Trophoblast cell (in vitro differentiated cells and primary cell): ENCODE measurements at regions not wholly inside any gene's neighbourhood (a gene's known extent, or its start where the extent isn't known, plus 50 kb on each side); places are given as distances from the start of the nearest gene placed in this dataset.

ENCODE experiments used
- DNase-seq, 2 donors: peaks; one replicate each; pipeline ENCODE4 v3.0.0-alpha.2; 2016
- H2AFZ ChIP-seq: 2 replicates; pipeline ENCODE4 v1.6.1; 2013; ENCODE audit warnings: low read length, moderate library complexity, mild to moderate bottlenecking; ENCODE audit not compliant: insufficient read depth, poor library complexity
- H2AK5ac ChIP-seq: 2 replicates; pipeline ENCODE4 v1.6.1; 2013; ENCODE audit warnings: mild to moderate bottlenecking, low read length
- H2BK120ac ChIP-seq: 2 replicates; pipeline ENCODE4 v1.6.1; 2013; ENCODE audit warnings: low read length, mild to moderate bottlenecking, moderate library complexity; ENCODE audit not compliant: insufficient read depth, poor library complexity
- H2BK12ac ChIP-seq: 2 replicates; pipeline ENCODE4 v1.6.1; 2013; ENCODE audit warnings: mild to moderate bottlenecking, low read length, moderate library complexity
- H2BK5ac ChIP-seq: 2 replicates; pipeline ENCODE4 v1.6.1; 2013; ENCODE audit warnings: low read length, low read depth, moderate library complexity, mild to moderate bottlenecking; ENCODE audit not compliant: poor library complexity
- H3K14ac ChIP-seq: 2 replicates; pipeline ENCODE4 v1.6.1; 2013; ENCODE audit warnings: mild to moderate bottlenecking, low read length
- H3K18ac ChIP-seq: 2 replicates; pipeline ENCODE4 v1.6.1; 2013; ENCODE audit warnings: mild to moderate bottlenecking, low read length
- H3K23ac ChIP-seq: 2 replicates; pipeline ENCODE4 v1.6.1; 2013; ENCODE audit warnings: low read length
- H3K27ac ChIP-seq: 2 replicates; pipeline ENCODE4 v1.5.1; 2013; ENCODE audit warnings: low read depth, mild to moderate bottlenecking, inconsistent platforms, low read length, moderate library complexity
- H3K27me3 ChIP-seq: 2 replicates; pipeline ENCODE4 v1.6.1; 2013; ENCODE audit warnings: inconsistent platforms, mild to moderate bottlenecking, low read length, moderate library complexity; ENCODE audit not compliant: insufficient read depth
- H3K36me3 ChIP-seq, 2 experiments: 1 replicate in 1 of 2; 2 replicates in 1 of 2; pipeline ENCODE4 v1.6.1; 2013; ENCODE audit warnings: low read length in 2 of 2, mild to moderate bottlenecking in 2 of 2, moderate library complexity in 1 of 2; ENCODE audit not compliant: insufficient read depth in 2 of 2, control insufficient read depth in 1 of 2
- H3K4ac ChIP-seq: 2 replicates; pipeline ENCODE4 v1.6.1; 2013; ENCODE audit warnings: low read depth, mild to moderate bottlenecking, low read length, moderate library complexity
- H3K4me1 ChIP-seq, 2 experiments: 1 replicate in 1 of 2; 2 replicates in 1 of 2; pipeline ENCODE4 v1.6.1; 2013; ENCODE audit warnings: low read length in 2 of 2, mild to moderate bottlenecking in 2 of 2, moderate library complexity in 1 of 2; ENCODE audit not compliant: insufficient read depth in 2 of 2, control insufficient read depth in 1 of 2
- H3K4me2 ChIP-seq: 2 replicates; pipeline ENCODE4 v1.6.1; 2013; ENCODE audit warnings: inconsistent platforms, mild to moderate bottlenecking, low read length, moderate library complexity
- H3K4me3 ChIP-seq: 2 replicates; pipeline ENCODE4 v1.5.1; 2013; ENCODE audit warnings: mild to moderate bottlenecking, low read depth, low read length, inconsistent platforms
- H3K79me1 ChIP-seq: one replicate; pipeline ENCODE4 v1.6.1; 2013; ENCODE audit warnings: low read length
- H3K79me2 ChIP-seq: 2 replicates; pipeline ENCODE4 v1.6.1; 2013; ENCODE audit warnings: low read length, mild to moderate bottlenecking; ENCODE audit not compliant: control insufficient read depth, insufficient read depth, poor library complexity
- H3K9ac ChIP-seq: 2 replicates; pipeline ENCODE4 v1.6.1; 2013; ENCODE audit warnings: mild to moderate bottlenecking, low read length
- H3K9me3 ChIP-seq: 2 replicates; pipeline ENCODE4 v1.6.1; 2013; ENCODE audit warnings: low read depth, mild to moderate bottlenecking, control low read depth, inconsistent platforms, low read length; ENCODE audit not compliant: insufficient read depth
- H4K12ac ChIP-seq: 2 replicates; pipeline ENCODE4 v1.6.1; 2013; ENCODE audit warnings: low read depth, mild to moderate bottlenecking, low read length, moderate library complexity
- H4K8ac ChIP-seq: 2 replicates; pipeline ENCODE4 v1.6.1; 2013; ENCODE audit warnings: low read depth, mild to moderate bottlenecking, low read length, moderate library complexity
- H4K91ac ChIP-seq: one replicate; pipeline ENCODE4 v1.6.1; 2013; ENCODE audit warnings: low read depth, mild to moderate bottlenecking, low read length, moderate library complexity
- WGBS: extraction: QIAGEN DNeasy Blood & Tissue Kit; methylation state at CpG from one replicate; pipeline ENCODE4 v1.1.7; 2013; ENCODE audit warnings: missing lambda C conversion rate; ENCODE audit not compliant: insufficient read length, insufficient coverage; ENCODE audit errors: extremely low coverage; 5-methylcytosine and 5-hydroxymethylcytosine counted together

GRCh38 chr1:184150776-184151531, 99.4 kb downstream of the TSEN15 start:
- Histone ChIP-seq H4K91ac (no peak overlapping the region), H3K4me2 (no peak overlapping the region), H2BK120ac (no peak overlapping the region), H3K36me3 (no peaks in the 10 kb centered on the region), H3K4me1 (peaks cover 0 to 2% of the 10 kb centered on the region in 2 experiments), H3K4me3 (no peak overlapping the region), H3K9me3 (no peaks in the 10 kb centered on the region), H2BK12ac (no peak overlapping the region), H4K8ac (no peak overlapping the region), H3K14ac (no peak overlapping the region), H3K79me1 (no peaks in the 10 kb centered on the region), H3K27ac (no peak overlapping the region), H3K27me3 (no peaks in the 10 kb centered on the region), H3K4ac (no peak overlapping the region), H2AK5ac (no peak overlapping the region), H3K9ac (no peak overlapping the region), H3K23ac (no peak overlapping the region), H2BK5ac (no peak overlapping the region), H3K79me2 (no peaks in the 10 kb centered on the region), H4K12ac (no peak overlapping the region), H3K18ac (no peak overlapping the region), H2AFZ (no peak overlapping the region)
- no CpG with 5 or more reads among the region's 9 CpGs for WGBS
- DNase-seq, result peak in 1 of 2 donors; percentile 23

GRCh38 chr1:184152434-184152898, 100.9 kb downstream of the TSEN15 start:
- Histone ChIP-seq H2BK12ac (no peak overlapping the region), H3K14ac (no peak overlapping the region), H3K36me3 (no peaks in the 10 kb centered on the region), H3K4me3 (no peak overlapping the region), H2AK5ac (no peak overlapping the region), H3K79me2 (no peaks in the 10 kb centered on the region), H3K27ac (no peak overlapping the region), H3K9me3 (no peaks in the 10 kb centered on the region), H3K9ac (no peak overlapping the region), H4K8ac (no peak overlapping the region), H2BK120ac (no peak overlapping the region), H3K23ac (no peak overlapping the region), H3K4ac (no peak overlapping the region), H3K18ac (no peak overlapping the region), H2BK5ac (no peak overlapping the region), H4K91ac (no peak overlapping the region), H3K27me3 (no peaks in the 10 kb centered on the region), H3K79me1 (no peaks in the 10 kb centered on the region), H4K12ac (no peak overlapping the region), H2AFZ (no peak overlapping the region), H3K4me2 (no peak overlapping the region), H3K4me1 (peaks cover 3 to 6% of the 10 kb centered on the region in 2 experiments)
- no CpG with 5 or more reads among the region's 10 CpGs for WGBS
- DNase-seq, result peak; percentile 3 to 22

- Histone ChIP-seq H3K4ac (no peak overlapping the region), H3K4me3 (no peak overlapping the region), H3K14ac (no peak overlapping the region), H4K12ac (no peak overlapping the region), H2BK12ac (no peak overlapping the region), H3K4me1 (peaks cover 3 to 6% of the 10 kb centered on the region in 2 experiments), H3K36me3 (no peaks in the 10 kb centered on the region), H2BK120ac (peak overlapping the region; percentile 39), H2AFZ (no peak overlapping the region), H3K9me3 (no peaks in the 10 kb centered on the region), H3K27me3 (no peaks in the 10 kb centered on the region), H3K27ac (no peak overlapping the region), H4K91ac (no peak overlapping the region), H3K23ac (no peak overlapping the region), H2BK5ac (no peak overlapping the region), H3K4me2 (no peak overlapping the region), H3K79me2 (no peaks in the 10 kb centered on the region), H4K8ac (peak overlapping the region; percentile 25), H3K9ac (no peak overlapping the region), H2AK5ac (no peak overlapping the region), H3K79me1 (no peaks in the 10 kb centered on the region), H3K18ac (no peak overlapping the region)
- DNase-seq, result no peak
- no CpG with 5 or more reads among the region's 11 CpGs for WGBS
Measured at GRCh38 chr1:184152974-184153373, 101.4 kb downstream of the TSEN15 start.

- no peak overlapping the region for H2BK120ac ChIP-seq
- no CpG with 5 or more reads among the region's 4 CpGs for WGBS
- no peak overlapping the region for H4K91ac ChIP-seq
Measured at GRCh38 chr1:184153731-184154130, 102.2 kb downstream of the TSEN15 start.

More at GRCh38 chr1:184153731-184154130, 102.2 kb downstream of the TSEN15 start:
- Histone ChIP-seq H3K4me3 (no peak overlapping the region), H3K9ac (no peak overlapping the region), H3K18ac (no peak overlapping the region), H4K8ac (no peak overlapping the region), H2BK12ac (no peak overlapping the region), H2AFZ (no peak overlapping the region), H2AK5ac (no peak overlapping the region), H2BK5ac (no peak overlapping the region), H3K27ac (no peak overlapping the region), H3K4ac (no peak overlapping the region), H3K36me3 (no peaks in the 10 kb centered on the region), H4K12ac (no peak overlapping the region), H3K4me1 (peaks cover 6 to 11% of the 10 kb centered on the region in 2 experiments), H3K4me2 (no peak overlapping the region), H3K14ac (no peak overlapping the region), H3K23ac (no peak overlapping the region), H3K9me3 (no peaks in the 10 kb centered on the region), H3K79me1 (peaks cover 4% of the 10 kb centered on the region), H3K27me3 (no peaks in the 10 kb centered on the region), H3K79me2 (no peaks in the 10 kb centered on the region)
- no peak for DNase-seq
